ENCODE measurements at regions not wholly inside any gene's neighbourhood (a gene's known extent, or its start where the extent isn't known, plus 50 kb on each side); places are given as distances from the start of the nearest gene placed in this dataset.

- TF ChIP-seq CTCF (IDR thresholded peaks at IDR 0.05) (no peak), MAX (CRISPR knock-in tag; IDR thresholded peaks at IDR 0.05) (no peak), SP1 (CRISPR knock-in tag; conservative IDR thresholded peaks at IDR 0.05) (no peak), CBFB (CRISPR knock-in tag; IDR thresholded peaks at IDR 0.05; ENCODE audit: low read depth) (no peak), SMAD4 (CRISPR knock-in tag; IDR thresholded peaks at IDR 0.05) (no peak), E2F4 (CRISPR knock-in tag; IDR thresholded peaks at IDR 0.05; ENCODE audit: borderline replicate concordance, low read depth) (no peak), STAT6 (CRISPR knock-in tag; conservative IDR thresholded peaks at IDR 0.05; ENCODE audit: low read depth) (no peak), EMX1 (CRISPR knock-in tag; IDR thresholded peaks at IDR 0.05) (no peak), ATF6 (CRISPR knock-in tag; IDR thresholded peaks at IDR 0.05) (no peak), CREM (CRISPR knock-in tag; IDR thresholded peaks at IDR 0.05) (no peak), KAT7 (CRISPR knock-in tag; IDR thresholded peaks at IDR 0.05; ENCODE audit: borderline replicate concordance) (no peak), JUN (CRISPR knock-in tag; IDR thresholded peaks at IDR 0.05) (no peak), HMGXB4 (CRISPR knock-in tag; IDR thresholded peaks at IDR 0.05) (no peak), CREB1 (CRISPR knock-in tag; IDR thresholded peaks at IDR 0.05) (no peak)
Measured at GRCh38 chr14:50027816-50028215, 88.6 kb downstream of the VCPKMT start.
